Activated naive CD8-positive, alpha-beta T cell (primary cell): ENCODE measurements at regions not wholly inside any gene's neighbourhood (a gene's known extent, or its start where the extent isn't known, plus 50 kb on each side); places are given as distances from the start of the nearest gene placed in this dataset.

Source experiments
- H3K27ac Mint-ChIP-seq: one replicate; pipeline ENCODE4 v1.8.0; 2021; ENCODE audit warnings: mixed read lengths
- H3K27me3 Mint-ChIP-seq: one replicate; pipeline ENCODE4 v1.8.0; 2021; ENCODE audit warnings: mixed read lengths
- H3K36me3 Mint-ChIP-seq: one replicate; pipeline ENCODE4 v1.8.0; 2021; ENCODE audit warnings: mixed read lengths
- H3K4me1 Mint-ChIP-seq: one replicate; pipeline ENCODE4 v1.8.0; 2021; ENCODE audit warnings: low read depth, mixed read lengths
- H3K4me3 Mint-ChIP-seq: one replicate; pipeline ENCODE4 v1.8.0; 2021; ENCODE audit warnings: mild to moderate bottlenecking, mixed read lengths
- H3K9me3 Mint-ChIP-seq: one replicate; pipeline ENCODE4 v1.8.0; 2021; ENCODE audit warnings: low read depth, mixed read lengths

- H3K36me3 Mint-ChIP-seq = no peaks in the 10 kb centered on the region
- no peaks in the 10 kb centered on the region for H3K4me1 Mint-ChIP-seq
- H3K27me3 Mint-ChIP-seq = no peaks in the 10 kb centered on the region
- H3K27ac Mint-ChIP-seq = no peak overlapping the region
- H3K9me3 Mint-ChIP-seq = no peaks in the 10 kb centered on the region
- H3K4me3 Mint-ChIP-seq = no peak overlapping the region
Measured at GRCh38 chr18:77983270-77983669, 733.6 kb downstream of the GALR1 start.

GRCh38 chr18:77984178-77984577 is 734.5 kb downstream of the GALR1 start:
- Mint-ChIP-seq H3K9me3 (no peaks in the 10 kb centered on the region), H3K4me1 (no peaks in the 10 kb centered on the region), H3K4me3 (no peak overlapping the region), H3K27ac (no peak overlapping the region), H3K36me3 (no peaks in the 10 kb centered on the region), H3K27me3 (no peaks in the 10 kb centered on the region)

GRCh38 chr18:77984833-77985232 is 735.2 kb downstream of the GALR1 start:
- no peaks in the 10 kb centered on the region for H3K27me3 Mint-ChIP-seq
- no peak overlapping the region for H3K27ac Mint-ChIP-seq
- no peak overlapping the region for H3K4me3 Mint-ChIP-seq
- no peaks in the 10 kb centered on the region for H3K9me3 Mint-ChIP-seq
- H3K4me1 Mint-ChIP-seq = no peaks in the 10 kb centered on the region
- no peaks in the 10 kb centered on the region for H3K36me3 Mint-ChIP-seq

GRCh38 chr18:77985526-77986281 is 736.1 kb downstream of the GALR1 start:
- H3K4me1 Mint-ChIP-seq = no peaks in the 10 kb centered on the region
- no peaks in the 10 kb centered on the region for H3K36me3 Mint-ChIP-seq
- no peaks in the 10 kb centered on the region for H3K27me3 Mint-ChIP-seq
- no peaks in the 10 kb centered on the region for H3K9me3 Mint-ChIP-seq
- no peak overlapping the region for H3K4me3 Mint-ChIP-seq
- no peak overlapping the region for H3K27ac Mint-ChIP-seq

- no peak overlapping the region for H3K4me3 Mint-ChIP-seq
- no peaks in the 10 kb centered on the region for H3K4me1 Mint-ChIP-seq
- no peaks in the 10 kb centered on the region for H3K9me3 Mint-ChIP-seq
- no peak overlapping the region for H3K27ac Mint-ChIP-seq
- no peaks in the 10 kb centered on the region for H3K27me3 Mint-ChIP-seq
- H3K36me3 Mint-ChIP-seq = no peaks in the 10 kb centered on the region
Measured at GRCh38 chr18:77990131-77990530, 740.5 kb downstream of the GALR1 start.

GRCh38 chr18:77990901-77991300 is 741.3 kb downstream of the GALR1 start:
- no peak overlapping the region for H3K4me3 Mint-ChIP-seq
- H3K4me1 Mint-ChIP-seq = no peaks in the 10 kb centered on the region
- no peaks in the 10 kb centered on the region for H3K27me3 Mint-ChIP-seq
- H3K9me3 Mint-ChIP-seq = no peaks in the 10 kb centered on the region
- H3K36me3 Mint-ChIP-seq = no peaks in the 10 kb centered on the region
- no peak overlapping the region for H3K27ac Mint-ChIP-seq

GRCh38 chr18:77992057-77992456 is 742.4 kb downstream of the GALR1 start:
- H3K27me3 Mint-ChIP-seq = no peaks in the 10 kb centered on the region
- no peaks in the 10 kb centered on the region for H3K36me3 Mint-ChIP-seq
- no peak overlapping the region for H3K27ac Mint-ChIP-seq
- H3K4me3 Mint-ChIP-seq = no peak overlapping the region
- H3K9me3 Mint-ChIP-seq = no peaks in the 10 kb centered on the region
- H3K4me1 Mint-ChIP-seq = no peaks in the 10 kb centered on the region

GRCh38 chr18:77993188-77993981 is 743.7 kb downstream of the GALR1 start:
- Mint-ChIP-seq H3K4me1 (no peaks in the 10 kb centered on the region), H3K36me3 (no peaks in the 10 kb centered on the region), H3K27ac (no peak overlapping the region), H3K4me3 (no peak overlapping the region), H3K27me3 (no peaks in the 10 kb centered on the region), H3K9me3 (no peaks in the 10 kb centered on the region)

GRCh38 chr18:77995593-77995992 is 745.9 kb downstream of the GALR1 start:
- Mint-ChIP-seq H3K36me3 (no peaks in the 10 kb centered on the region), H3K27me3 (no peaks in the 10 kb centered on the region), H3K9me3 (peaks cover 5% of the 10 kb centered on the region), H3K4me1 (no peaks in the 10 kb centered on the region), H3K27ac (no peak overlapping the region), H3K4me3 (no peak overlapping the region)

- H3K36me3 Mint-ChIP-seq = no peaks in the 10 kb centered on the region
- no peak overlapping the region for H3K4me3 Mint-ChIP-seq
- H3K27ac Mint-ChIP-seq = no peak overlapping the region
- H3K27me3 Mint-ChIP-seq = no peaks in the 10 kb centered on the region
- peaks cover 15% of the 10 kb centered on the region for H3K9me3 Mint-ChIP-seq
- H3K4me1 Mint-ChIP-seq = no peaks in the 10 kb centered on the region
Measured at GRCh38 chr18:77996737-77997136, 747.1 kb downstream of the GALR1 start.

- Mint-ChIP-seq H3K36me3 (no peaks in the 10 kb centered on the region), H3K4me3 (no peak overlapping the region), H3K27me3 (peaks cover 5% of the 10 kb centered on the region), H3K4me1 (no peaks in the 10 kb centered on the region), H3K9me3 (peaks cover 21% of the 10 kb centered on the region), H3K27ac (no peak overlapping the region)
Measured at GRCh38 chr18:78001811-78002210, 752.2 kb downstream of the GALR1 start.

- peaks cover 18% of the 10 kb centered on the region for H3K9me3 Mint-ChIP-seq
- no peaks in the 10 kb centered on the region for H3K4me1 Mint-ChIP-seq
- peaks cover 8% of the 10 kb centered on the region for H3K27me3 Mint-ChIP-seq
- H3K4me3 Mint-ChIP-seq = no peak overlapping the region
- H3K27ac Mint-ChIP-seq = no peak overlapping the region
- H3K36me3 Mint-ChIP-seq = peaks cover 2% of the 10 kb centered on the region
Measured at GRCh38 chr18:78006006-78006773, 756.5 kb downstream of the GALR1 start.

GRCh38 chr18:78006774-78007260 is 757.2 kb downstream of the GALR1 start:
- Mint-ChIP-seq H3K4me1 (no peaks in the 10 kb centered on the region), H3K36me3 (peaks cover 2% of the 10 kb centered on the region), H3K27ac (no peak overlapping the region), H3K4me3 (no peak overlapping the region), H3K27me3 (peaks cover 8% of the 10 kb centered on the region), H3K9me3 (peaks cover 12% of the 10 kb centered on the region)

- no peak overlapping the region for H3K27ac Mint-ChIP-seq
- peaks cover 10% of the 10 kb centered on the region for H3K9me3 Mint-ChIP-seq
- no peak overlapping the region for H3K4me3 Mint-ChIP-seq
- peaks cover 2% of the 10 kb centered on the region for H3K36me3 Mint-ChIP-seq
- H3K4me1 Mint-ChIP-seq = no peaks in the 10 kb centered on the region
- H3K27me3 Mint-ChIP-seq = peaks cover 6% of the 10 kb centered on the region
Measured at GRCh38 chr18:78010363-78010762, 760.7 kb downstream of the GALR1 start.

GRCh38 chr18:78017869-78018268 is 768.2 kb downstream of the GALR1 start:
- H3K4me1 Mint-ChIP-seq = no peaks in the 10 kb centered on the region
- H3K27me3 Mint-ChIP-seq = no peaks in the 10 kb centered on the region
- no peak overlapping the region for H3K4me3 Mint-ChIP-seq
- peaks cover under 1% of the 10 kb centered on the region for H3K9me3 Mint-ChIP-seq
- H3K27ac Mint-ChIP-seq = no peak overlapping the region
- H3K36me3 Mint-ChIP-seq = no peaks in the 10 kb centered on the region
